ENCODE measurements at regions not wholly inside any gene's neighbourhood (a gene's known extent, or its start where the extent isn't known, plus 50 kb on each side); places are given as distances from the start of the nearest gene placed in this dataset.
"Not testable (repeated sequence)": the region's sequence is repeated elsewhere in the genome, so short reads cannot be mapped to it uniquely, and the experiment has no call there.

- H3K4me2 ChIP-seq, H3K27ac ChIP-seq: not testable (repeated sequence)
Measured at GRCh38 chr9:39583413-39583747, 227.9 kb downstream of the SPATA31A1 start.

GRCh38 chr9:39585233-39585632, 229.8 kb downstream of the SPATA31A1 start:
- not testable (repeated sequence) for H3K27me3 ChIP-seq, H3K9ac ChIP-seq

More at GRCh38 chr9:39583413-39583747, 227.9 kb downstream of the SPATA31A1 start:
- H3K27me3 ChIP-seq, H3K36me3 ChIP-seq, H3K9ac ChIP-seq, H3K9me3 ChIP-seq, H4K20me1 ChIP-seq, H3K4me1 ChIP-seq, H3K4me3 ChIP-seq: not testable (repeated sequence)

GRCh38 chr9:39587844-39588499, 232.5 kb downstream of the SPATA31A1 start:
- no peak overlapping the region for H3K4me2 ChIP-seq
- H3K4me1 ChIP-seq = no peaks in the 10 kb centered on the region
- TF ChIP-seq Cebpa-rat (IDR thresholded peaks at IDR 0.05) = no peak
- no peak overlapping the region for H3K27ac ChIP-seq
- H3K36me3 ChIP-seq = no peaks in the 10 kb centered on the region
- no peak overlapping the region for H3K9ac ChIP-seq
- H3K9me3 ChIP-seq = no peaks in the 10 kb centered on the region
- H4K20me1 ChIP-seq = no peaks in the 10 kb centered on the region
- H3K27me3 ChIP-seq = no peaks in the 10 kb centered on the region
- no peak overlapping the region for H3K4me3 ChIP-seq

More at GRCh38 chr9:39585233-39585632, 229.8 kb downstream of the SPATA31A1 start:
- not testable (repeated sequence) for H3K36me3 ChIP-seq, H3K4me3 ChIP-seq, H3K4me1 ChIP-seq, H3K9me3 ChIP-seq, H4K20me1 ChIP-seq, H3K27ac ChIP-seq, H3K4me2 ChIP-seq

DNA sequence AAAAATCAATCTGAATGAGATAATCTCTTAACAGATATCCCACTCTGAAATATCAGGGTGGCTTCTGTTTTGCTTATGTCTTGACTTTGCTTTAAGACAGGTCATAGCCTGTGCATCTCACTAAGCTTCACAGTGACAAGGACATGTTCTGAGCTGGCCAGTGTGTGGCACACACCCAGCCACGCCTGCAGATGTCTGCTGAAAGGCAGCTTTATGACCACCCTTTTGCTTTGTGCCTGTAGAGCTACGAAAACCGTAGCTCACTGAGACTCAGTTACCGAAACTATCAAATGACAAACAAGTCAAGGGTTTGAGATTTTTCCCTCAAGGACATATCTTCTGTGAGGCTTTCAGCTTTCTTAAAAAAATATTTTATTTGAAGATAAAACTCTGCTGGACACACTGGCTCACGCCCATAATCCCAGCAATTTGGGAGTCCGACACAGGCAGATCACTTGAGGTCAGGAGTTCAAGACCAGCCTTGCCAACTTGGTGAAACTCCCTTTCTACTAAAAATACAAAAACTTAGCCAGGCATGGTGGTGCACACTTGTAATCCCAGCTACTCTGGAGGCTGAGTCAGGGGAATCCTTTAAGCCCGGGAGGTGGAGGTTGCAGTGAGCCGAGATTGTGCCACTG, 233.2 kb downstream of the SPATA31A1 start:
- H3K27ac ChIP-seq = no peak overlapping the region
- H3K4me1 ChIP-seq = no peaks in the 10 kb centered on the region
- no peak for TF ChIP-seq Cebpa-rat (IDR thresholded peaks at IDR 0.05)
- no peaks in the 10 kb centered on the region for H3K9me3 ChIP-seq
- no peaks in the 10 kb centered on the region for H4K20me1 ChIP-seq
- no peaks in the 10 kb centered on the region for H3K36me3 ChIP-seq
- H3K27me3 ChIP-seq = no peaks in the 10 kb centered on the region
- H3K4me2 ChIP-seq = no peak overlapping the region
- H3K4me3 ChIP-seq = no peak overlapping the region
- H3K9ac ChIP-seq = no peak overlapping the region

- H4K20me1 ChIP-seq, H3K36me3 ChIP-seq, H3K4me2 ChIP-seq, H3K4me1 ChIP-seq, H3K9ac ChIP-seq, H3K27ac ChIP-seq, H3K27me3 ChIP-seq, H3K9me3 ChIP-seq, H3K4me3 ChIP-seq: not testable (repeated sequence)
Measured at GRCh38 chr9:39604089-39604488, 248.6 kb downstream of the SPATA31A1 start.

DNA sequence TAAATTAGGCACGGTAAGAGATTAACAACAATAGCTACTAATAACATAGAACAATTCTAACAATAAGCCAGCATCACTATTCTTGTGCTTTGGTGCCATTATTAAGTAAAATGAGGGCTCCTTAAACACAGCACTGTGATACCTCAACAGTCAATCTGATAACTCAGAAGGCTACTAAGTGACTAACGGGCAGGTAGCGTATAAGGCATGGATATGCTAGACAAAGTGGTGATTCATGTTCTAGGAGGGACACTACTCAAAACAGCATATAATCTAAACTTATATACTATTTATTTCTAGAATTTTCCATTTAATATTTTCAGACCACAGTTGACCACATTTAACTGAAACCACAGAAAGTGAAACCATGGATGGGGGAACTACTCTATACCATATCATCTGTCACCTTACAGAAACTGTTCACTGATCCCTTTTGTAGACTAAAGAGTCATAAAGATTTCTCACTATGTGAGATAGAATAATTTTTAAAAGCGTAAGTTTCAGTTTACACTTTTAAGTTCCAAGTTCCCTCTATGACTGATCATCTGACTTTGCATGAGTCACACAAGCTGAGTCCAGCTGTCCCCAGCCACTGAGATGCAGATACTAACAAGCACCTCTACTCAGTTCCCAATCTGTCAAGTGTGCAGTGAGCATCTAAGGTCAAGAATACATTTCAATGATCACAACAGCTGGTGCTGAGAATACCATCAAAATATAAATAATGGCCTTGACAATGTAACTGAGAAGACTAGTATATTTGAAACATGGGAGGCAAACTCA, 256.2 kb downstream of the SPATA31A1 start:
- not testable (repeated sequence) for H3K36me3 ChIP-seq, H3K4me2 ChIP-seq, H3K27me3 ChIP-seq, H3K9me3 ChIP-seq, H3K9ac ChIP-seq, H3K4me3 ChIP-seq, H4K20me1 ChIP-seq, H3K27ac ChIP-seq, H3K4me1 ChIP-seq

- not testable (repeated sequence) for H4K20me1 ChIP-seq, H3K4me3 ChIP-seq, H3K36me3 ChIP-seq, H3K4me2 ChIP-seq, H3K27me3 ChIP-seq, H3K9ac ChIP-seq, H3K9me3 ChIP-seq, H3K4me1 ChIP-seq, H3K27ac ChIP-seq
Measured at GRCh38 chr9:39616480-39616879, 261.0 kb downstream of the SPATA31A1 start.

GRCh38 chr9:39624048-39624447, 268.6 kb downstream of the SPATA31A1 start:
- not testable (repeated sequence) for H3K36me3 ChIP-seq, H3K4me3 ChIP-seq, H3K9me3 ChIP-seq, H4K20me1 ChIP-seq, H3K27me3 ChIP-seq, H3K4me1 ChIP-seq, H3K9ac ChIP-seq, H3K4me2 ChIP-seq, H3K27ac ChIP-seq

DNA sequence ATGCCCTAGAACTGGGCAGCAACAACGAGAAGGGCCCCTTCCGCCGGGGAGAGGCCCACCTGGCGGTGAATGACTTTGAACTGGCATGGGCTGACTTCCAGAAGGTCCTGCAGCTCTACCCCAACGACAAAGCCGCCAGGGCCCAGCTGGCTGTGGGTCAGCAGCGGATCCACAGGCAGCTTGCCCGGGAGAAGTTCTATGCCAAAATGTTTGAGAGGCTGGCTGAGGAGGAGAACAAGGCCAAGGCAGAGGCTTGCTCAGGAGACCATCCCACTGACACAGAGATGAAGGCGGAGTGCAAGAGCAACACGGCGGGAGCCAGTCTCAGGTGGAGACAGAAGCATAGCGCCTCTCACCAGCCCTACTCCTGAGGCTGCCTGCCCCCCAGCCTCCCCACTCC, 276.6 kb downstream of the SPATA31A1 start:
- not testable (repeated sequence) for H3K4me3 ChIP-seq, H4K20me1 ChIP-seq, H3K4me1 ChIP-seq, H3K9ac ChIP-seq, H3K27ac ChIP-seq, H3K36me3 ChIP-seq, H3K9me3 ChIP-seq, H3K27me3 ChIP-seq, H3K4me2 ChIP-seq

- not testable (repeated sequence) for H3K27ac ChIP-seq, H3K4me1 ChIP-seq, H3K27me3 ChIP-seq, H3K9me3 ChIP-seq, H4K20me1 ChIP-seq, H3K4me2 ChIP-seq, H3K9ac ChIP-seq, H3K36me3 ChIP-seq, H3K4me3 ChIP-seq
Measured at GRCh38 chr9:39649029-39649428, 293.6 kb downstream of the SPATA31A1 start.

- not testable (repeated sequence) for H3K4me3 ChIP-seq, H3K4me1 ChIP-seq, H3K9me3 ChIP-seq, H3K36me3 ChIP-seq, H4K20me1 ChIP-seq, H3K27ac ChIP-seq, H3K4me2 ChIP-seq, H3K27me3 ChIP-seq, H3K9ac ChIP-seq
Measured at GRCh38 chr9:39656960-39657603, 301.6 kb downstream of the SPATA31A1 start.

DNA sequence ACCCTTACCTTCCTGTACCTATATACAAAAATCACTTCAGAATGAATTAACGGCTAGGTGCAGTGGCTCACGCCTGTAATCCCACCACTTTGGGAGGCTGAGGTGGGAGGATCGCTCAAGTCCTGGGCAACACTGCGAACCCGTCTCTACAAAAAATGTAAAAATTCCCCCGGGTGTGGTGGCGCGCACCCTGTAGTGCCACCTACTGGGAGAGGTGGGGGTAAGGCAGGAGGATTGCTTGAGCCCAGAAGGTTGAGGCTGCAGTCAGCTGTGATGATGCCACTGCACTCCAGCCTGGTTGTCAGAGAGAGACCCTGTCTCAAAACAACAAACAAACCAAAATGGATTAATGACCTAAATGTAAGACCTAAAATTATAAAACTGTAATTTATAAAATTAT, 307.6 kb downstream of the SPATA31A1 start:
- not testable (repeated sequence) for H3K9ac ChIP-seq, H4K20me1 ChIP-seq, H3K4me1 ChIP-seq, H3K9me3 ChIP-seq, H3K27me3 ChIP-seq, H3K27ac ChIP-seq, H3K4me2 ChIP-seq, H3K36me3 ChIP-seq, H3K4me3 ChIP-seq

- not testable (repeated sequence) for H3K4me1 ChIP-seq, H3K36me3 ChIP-seq, H3K27me3 ChIP-seq, H4K20me1 ChIP-seq, H3K4me3 ChIP-seq, H3K4me2 ChIP-seq, H3K9ac ChIP-seq, H3K27ac ChIP-seq, H3K9me3 ChIP-seq
Measured at GRCh38 chr9:39663713-39664112, 308.2 kb downstream of the SPATA31A1 start.

- not testable (repeated sequence) for H3K36me3 ChIP-seq, H3K9me3 ChIP-seq, H3K9ac ChIP-seq, H3K4me3 ChIP-seq, H4K20me1 ChIP-seq, H3K27ac ChIP-seq, H3K4me2 ChIP-seq, H3K27me3 ChIP-seq, H3K4me1 ChIP-seq
Measured at GRCh38 chr9:39665020-39665419, 309.6 kb downstream of the SPATA31A1 start.
